Renal cortex interstitium (tissue), 11 donors: ENCODE measurements at regions not wholly inside any gene's neighbourhood (a gene's known extent, or its start where the extent isn't known, plus 50 kb on each side); places are given as distances from the start of the nearest gene placed in this dataset.

Experiments
- DNase-seq, 11 donors: peaks; one replicate each; pipeline ENCODE4 v3.0.0-alpha.2; 2013; ENCODE audit warnings: low read depth in 9 of 11, low spot score in 4 of 11; ENCODE audit errors: extremely low read depth in 1 of 11

DNA sequence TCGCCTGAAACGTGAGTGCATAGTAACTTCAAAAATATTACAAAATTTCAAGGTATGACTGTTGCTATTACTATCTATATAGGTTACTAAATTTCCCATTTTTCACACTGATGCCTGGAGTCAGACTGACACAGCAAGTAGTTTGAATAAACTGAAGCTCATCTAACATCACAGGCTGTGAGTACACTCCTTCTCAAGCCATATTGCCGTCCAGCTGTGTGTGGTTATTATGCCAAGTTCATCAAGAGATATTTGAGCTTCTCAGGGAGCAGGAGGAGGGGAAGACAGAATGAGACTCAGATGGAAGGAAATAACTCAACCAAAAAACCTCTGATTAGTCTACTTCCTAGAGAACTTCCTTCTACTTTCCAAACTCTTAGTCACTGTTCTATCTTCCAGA lies 473.9 kb downstream of the TOX3 start:
- DNase-seq: no peak

DNA sequence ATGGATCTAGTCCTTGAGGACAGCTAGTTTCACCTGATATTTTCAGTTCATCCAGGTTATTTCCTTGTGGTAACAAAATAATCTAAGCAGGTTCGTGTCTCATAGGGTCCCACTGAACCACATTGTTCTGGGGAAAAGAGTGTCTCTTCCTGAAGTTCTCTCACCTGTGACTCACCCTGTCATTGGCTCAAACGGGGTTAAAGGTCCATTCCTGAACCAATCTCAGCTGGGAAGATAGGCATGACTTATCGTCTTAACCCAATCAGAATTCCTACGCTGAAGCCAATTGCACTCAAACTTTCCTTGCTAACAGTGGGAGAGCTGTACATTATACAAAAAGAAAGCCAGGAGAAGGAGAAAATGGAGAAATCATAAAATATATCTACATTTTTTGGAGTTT lies 475.8 kb downstream of the TOX3 start:
- no peak for DNase-seq

- DNase-seq: no peak
Observed at GRCh38 chr16:52070341-52071057, 476.4 kb downstream of the TOX3 start.

DNA sequence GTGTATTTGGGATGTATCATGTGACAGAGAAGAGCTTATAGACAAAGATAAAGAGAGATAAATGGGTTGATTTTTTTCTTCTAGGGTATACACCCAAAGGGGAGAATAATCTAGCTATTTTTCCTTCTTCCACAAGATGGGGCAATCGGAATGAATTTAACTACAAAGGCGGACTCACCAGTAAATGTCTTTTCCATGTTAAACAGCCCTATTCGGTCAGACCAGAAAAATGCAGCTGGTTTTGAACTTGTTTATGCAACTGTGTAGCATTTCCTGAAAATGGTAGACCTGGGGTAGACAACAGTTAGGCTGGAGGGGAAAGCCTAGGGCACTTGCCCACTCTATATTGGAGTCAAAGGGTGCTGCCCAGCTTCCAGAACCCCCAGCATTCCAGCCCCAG lies 477.1 kb downstream of the TOX3 start:
- DNase-seq: peak; percentile 19 to 63 (median 50)

DNA sequence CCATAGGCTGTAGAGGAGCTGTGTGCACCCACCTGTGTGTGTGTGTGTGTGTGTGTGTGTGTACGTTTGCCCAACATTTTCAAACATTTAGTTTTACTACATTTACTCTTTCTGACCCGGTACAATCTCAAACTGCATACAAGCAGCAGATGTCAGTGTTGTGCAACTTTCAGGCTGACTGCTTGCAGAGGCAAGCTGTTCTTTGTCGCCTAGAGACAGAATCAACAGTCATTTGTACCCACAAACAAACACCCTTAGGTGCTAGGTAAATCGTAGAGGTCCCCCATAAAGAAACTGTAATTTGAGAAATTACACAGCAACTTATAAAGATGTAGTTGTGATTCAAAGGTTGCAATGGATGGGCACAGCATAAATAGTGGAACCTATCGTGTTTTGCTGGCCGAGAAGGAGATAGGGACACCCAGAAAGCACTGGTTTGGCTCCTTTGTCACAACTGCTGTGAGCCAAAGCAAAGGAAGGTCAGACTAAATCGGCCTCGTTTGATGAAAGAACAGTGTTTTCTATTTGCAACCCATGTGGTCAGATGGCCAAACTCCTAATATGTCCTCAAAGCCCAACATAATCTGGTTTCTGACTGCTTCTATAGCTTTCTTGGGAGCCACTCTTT lies 478.4 kb downstream of the TOX3 start:
- DNase-seq: peak in 9 of 11 donors; percentile 10 to 51 (median 29)

GRCh38 chr16:52066962-52067361 lies 480.0 kb downstream of the TOX3 start:
- DNase-seq: no peak

DNA sequence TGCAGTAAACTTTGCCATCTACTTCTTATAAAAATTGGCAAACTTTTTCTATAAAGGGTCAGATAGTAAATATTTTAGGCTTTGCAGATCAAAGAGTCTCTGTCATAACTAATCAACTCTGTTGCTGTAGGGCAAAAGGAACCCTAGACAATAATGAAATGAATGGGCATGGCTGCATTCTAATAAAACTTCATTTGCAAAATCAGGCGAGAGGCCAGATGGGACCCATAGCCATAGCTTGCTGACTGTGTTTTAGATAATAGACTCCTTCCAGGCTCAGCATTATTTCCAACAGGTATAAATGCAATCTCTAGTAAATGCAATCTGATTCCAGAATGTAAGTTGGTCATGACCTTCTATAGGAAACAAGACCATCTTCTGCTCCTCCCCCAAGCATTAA lies 490.7 kb downstream of the TOX3 start:
- no peak for DNase-seq

DNA sequence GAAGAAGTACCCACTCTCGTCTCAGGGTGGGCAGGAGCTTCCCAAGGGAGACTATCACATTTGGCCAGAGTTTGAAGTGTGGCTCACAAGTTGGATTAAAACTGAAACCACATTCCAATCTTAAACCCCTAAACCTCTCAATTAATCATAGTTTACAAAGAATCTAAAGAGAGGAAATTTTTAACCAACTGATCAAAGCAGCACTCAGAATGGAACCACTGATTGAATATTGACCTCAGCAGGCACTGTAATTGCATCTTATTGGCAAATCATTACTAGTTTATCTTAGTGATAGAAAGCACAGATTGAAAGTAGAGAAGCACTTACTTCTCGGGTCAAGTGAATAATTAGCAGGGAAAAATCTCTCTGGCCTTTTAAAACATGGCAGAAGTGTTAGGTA lies 491.6 kb downstream of the TOX3 start:
- DNase-seq: no peak

DNA sequence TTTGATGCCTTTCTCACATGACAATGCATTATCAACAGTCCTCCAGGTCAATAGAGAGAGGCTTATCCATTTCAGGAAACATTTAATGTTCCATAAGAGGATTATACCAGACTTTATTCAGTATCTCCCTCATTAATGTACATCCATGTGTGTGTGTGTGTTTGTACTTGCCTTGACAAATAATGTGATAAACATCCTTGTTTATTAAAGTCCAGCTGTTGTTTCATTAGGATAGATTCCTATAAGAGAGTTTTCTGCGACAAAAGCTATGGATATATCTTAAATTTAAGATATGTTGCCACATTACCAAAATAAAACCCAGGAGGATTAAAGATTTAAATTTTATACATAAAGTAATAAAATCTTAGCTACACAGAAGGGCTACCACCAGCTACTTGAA lies 492.6 kb downstream of the TOX3 start:
- DNase-seq: no peak

GRCh38 chr16:52052818-52053217 lies 494.1 kb downstream of the TOX3 start:
- no peak for DNase-seq

DNA sequence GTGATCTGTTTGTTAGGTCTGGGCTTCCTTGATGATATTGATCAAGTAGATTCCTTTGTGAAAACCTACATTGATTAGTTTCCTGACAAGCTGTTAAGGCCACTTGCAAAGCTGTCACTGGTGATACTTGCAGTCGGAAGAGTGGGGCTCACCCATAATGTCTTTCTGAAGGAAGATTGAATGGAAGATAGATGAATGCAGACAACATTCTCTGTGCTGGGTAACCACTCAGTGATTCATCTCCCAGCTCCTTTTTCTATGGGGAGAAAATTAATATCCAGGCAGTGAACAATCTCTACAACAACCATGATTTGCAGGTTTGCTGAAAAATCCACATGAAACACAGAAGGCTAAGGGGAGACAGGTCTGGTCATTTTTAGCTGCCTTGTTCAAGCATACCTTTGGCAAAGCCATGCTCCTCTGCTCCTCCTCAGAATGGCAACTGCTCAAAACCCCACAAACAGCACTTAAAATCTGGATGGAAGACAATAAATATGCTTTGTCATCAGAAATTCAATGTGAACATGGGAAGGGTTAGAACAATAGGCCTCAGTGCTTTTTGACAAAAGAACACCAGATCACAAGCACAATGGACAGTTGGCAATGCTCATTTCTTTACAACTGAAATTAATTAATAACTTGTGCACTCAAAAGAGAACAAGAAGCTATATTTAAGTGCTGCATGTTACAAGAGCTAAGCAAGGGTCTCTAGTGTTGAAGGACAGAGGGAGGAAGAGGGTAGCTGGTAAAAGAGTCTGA lies 495.4 kb downstream of the TOX3 start:
- DNase-seq: no peak

- DNase-seq: no peak
Observed at GRCh38 chr16:52050418-52050817, 496.5 kb downstream of the TOX3 start.

DNA sequence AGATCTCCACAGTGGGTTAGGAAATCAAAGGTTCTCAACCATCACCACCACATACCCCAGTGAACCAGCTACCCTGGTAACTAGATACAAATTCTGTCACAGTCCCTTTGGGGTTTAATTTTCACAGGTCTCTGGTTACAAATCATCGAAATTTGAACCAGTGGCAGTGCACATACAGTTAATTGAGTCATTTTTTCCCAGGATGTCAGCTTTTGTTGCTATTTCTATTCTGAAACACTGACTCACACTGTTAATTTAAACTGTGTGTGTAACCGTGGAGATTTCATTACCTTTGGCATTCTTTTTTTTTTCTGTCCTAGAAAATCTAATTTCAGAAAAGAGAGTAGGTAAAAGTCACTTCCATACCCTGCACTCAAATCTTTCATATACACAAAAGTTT lies 511.5 kb downstream of the TOX3 start:
- DNase-seq: peak in 1 of 11 donors; percentile 3

GRCh38 chr16:52034830-52035229 lies 512.1 kb downstream of the TOX3 start:
- no peak for DNase-seq

DNA sequence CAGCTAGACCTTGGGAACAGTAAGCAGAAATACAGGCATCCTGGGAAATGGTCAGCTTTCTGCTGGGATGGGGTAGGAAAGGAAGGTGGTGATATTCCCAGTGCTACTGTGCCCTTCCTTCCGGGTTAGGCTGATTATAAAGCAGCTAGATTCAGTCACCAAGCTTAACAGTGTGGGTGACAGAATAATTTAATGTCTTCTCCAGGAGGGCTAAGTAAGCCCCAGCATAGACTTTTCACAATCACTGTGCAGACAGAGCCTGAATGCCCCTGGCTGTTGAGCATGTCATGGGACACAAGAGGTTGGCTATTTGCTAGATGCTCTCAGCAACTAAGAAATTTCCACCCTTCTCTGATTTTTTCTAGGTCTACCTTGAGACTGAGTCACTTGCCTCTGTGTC lies 513.0 kb downstream of the TOX3 start:
- no peak for DNase-seq

DNA sequence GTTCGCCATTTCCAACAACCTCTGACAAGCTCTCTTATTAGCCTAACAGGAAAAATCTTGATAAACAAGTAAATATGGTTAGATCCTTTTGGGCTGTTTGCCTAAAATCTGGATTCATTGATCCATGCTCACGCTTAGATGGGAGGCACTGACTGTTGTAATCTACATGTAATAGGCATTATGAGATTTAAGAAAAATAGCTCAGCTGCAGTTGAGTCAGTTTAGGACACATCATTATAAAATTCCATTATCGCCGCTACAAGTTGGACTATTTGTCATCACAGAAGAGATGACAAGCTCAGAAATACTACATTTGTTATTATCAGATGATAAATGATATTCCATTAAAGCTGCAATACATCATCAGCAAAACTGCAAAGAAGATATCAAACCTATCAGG lies 524.0 kb downstream of the TOX3 start:
- DNase-seq: no peak

GRCh38 chr16:52022177-52022576 lies 524.8 kb downstream of the TOX3 start:
- no peak for DNase-seq

- DNase-seq: no peak
Observed at GRCh38 chr16:52016387-52016786, 530.6 kb downstream of the TOX3 start.

GRCh38 chr16:52005551-52005950 lies 541.4 kb downstream of the TOX3 start:
- no peak for DNase-seq

DNA sequence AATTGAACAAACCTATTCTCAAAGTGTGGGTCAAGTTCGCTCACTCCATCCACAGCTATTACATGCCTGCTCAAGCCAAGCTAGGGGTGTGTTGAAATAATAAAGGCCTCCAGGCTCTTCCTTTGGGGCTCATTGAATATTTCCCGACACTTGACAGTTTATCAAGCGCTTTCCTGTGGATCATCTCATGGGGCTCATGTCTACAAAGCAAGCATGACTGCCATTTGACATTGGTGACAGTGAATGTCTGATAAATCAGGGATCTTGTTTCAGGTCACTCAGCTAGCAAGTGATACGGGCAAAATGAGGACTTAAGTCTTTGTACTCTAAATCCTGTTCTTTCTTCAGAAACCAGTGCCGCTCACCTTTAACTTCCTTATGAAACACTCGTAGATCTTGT lies 542.6 kb downstream of the TOX3 start:
- no peak for DNase-seq
